ENCODE measurements at regions not wholly inside any gene's neighbourhood (a gene's known extent, or its start where the extent isn't known, plus 50 kb on each side); places are given as distances from the start of the nearest gene placed in this dataset.

- H3K9me3 ChIP-seq (ENCODE audit: insufficient read depth, low read length, severe bottlenecking): no peaks in the 10 kb centered on the region
These were observed 132.5 kb downstream of the WT1 start for GRCh38 chr11:32302826-32303225.

GRCh38 chr11:32304521-32304920 is 130.8 kb downstream of the WT1 start:
- H4K20me1 ChIP-seq (ENCODE audit: insufficient read depth, low read length): no peaks in the 10 kb centered on the region
- H3K4me2 ChIP-seq (ENCODE audit: insufficient read depth, low read length): no peak overlapping the region
- H3K27ac ChIP-seq (ENCODE audit: low read length): no peak overlapping the region
- no peak for TF ChIP-seq EZH2 (IDR thresholded peaks at IDR 0.05; ENCODE audit: borderline replicate concordance, low read depth, low read length, severe bottlenecking)
- no peak for TF ChIP-seq CTCF (IDR thresholded peaks at IDR 0.05; ENCODE audit: borderline replicate concordance, extremely low read depth, low read length, poor library complexity, severe bottlenecking)
- H2AFZ ChIP-seq (ENCODE audit: low read depth, low read length): no peak overlapping the region
- no peak overlapping the region for H3K9ac ChIP-seq (ENCODE audit: low read depth, low read length)
- no peaks in the 10 kb centered on the region for H3K9me3 ChIP-seq (ENCODE audit: insufficient read depth, low read length, severe bottlenecking)
- no peaks in the 10 kb centered on the region for H3K79me2 ChIP-seq (ENCODE audit: insufficient read depth, low read length)
- ATAC-seq (ENCODE audit: insufficient read depth, low read depth) (no peak), DNase-seq (no peak)
- no peak overlapping the region for H3K4me3 ChIP-seq (ENCODE audit: low read depth in 1 of 2, low read length in 2 of 2)
- no peaks in the 10 kb centered on the region for H3K36me3 ChIP-seq (ENCODE audit: insufficient read depth, low read length)
- no peaks in the 10 kb centered on the region for H3K4me1 ChIP-seq (ENCODE audit: insufficient read depth, low read length)
- H3K27me3 ChIP-seq (ENCODE audit: insufficient read depth, low read length, poor library complexity): no peaks in the 10 kb centered on the region

More at GRCh38 chr11:32302826-32303225, 132.5 kb downstream of the WT1 start:
- Histone ChIP-seq H3K4me1 (ENCODE audit: insufficient read depth, low read length) (no peaks in the 10 kb centered on the region), H4K20me1 (ENCODE audit: insufficient read depth, low read length) (no peaks in the 10 kb centered on the region), H3K4me3 (ENCODE audit: low read depth in 1 of 2, low read length in 2 of 2) (no peak overlapping the region), H3K4me2 (ENCODE audit: insufficient read depth, low read length) (no peak overlapping the region), H3K36me3 (ENCODE audit: insufficient read depth, low read length) (no peaks in the 10 kb centered on the region), H3K9ac (ENCODE audit: low read depth, low read length) (no peak overlapping the region), H3K27ac (ENCODE audit: low read length) (no peak overlapping the region), H3K79me2 (ENCODE audit: insufficient read depth, low read length) (no peaks in the 10 kb centered on the region), H2AFZ (ENCODE audit: low read depth, low read length) (no peak overlapping the region), H3K27me3 (ENCODE audit: insufficient read depth, low read length, poor library complexity) (no peaks in the 10 kb centered on the region)
- DNase-seq: no peak
- no peak for ATAC-seq (ENCODE audit: insufficient read depth, low read depth)
- no peak for TF ChIP-seq CTCF (IDR thresholded peaks at IDR 0.05; ENCODE audit: borderline replicate concordance, extremely low read depth, low read length, poor library complexity, severe bottlenecking)
- no peak for TF ChIP-seq EZH2 (IDR thresholded peaks at IDR 0.05; ENCODE audit: borderline replicate concordance, low read depth, low read length, severe bottlenecking)

- Histone ChIP-seq H3K9me3 (ENCODE audit: insufficient read depth, low read length, severe bottlenecking) (no peaks in the 10 kb centered on the region), H3K9ac (ENCODE audit: low read depth, low read length) (no peak overlapping the region), H3K4me1 (ENCODE audit: insufficient read depth, low read length) (no peaks in the 10 kb centered on the region), H3K4me3 (ENCODE audit: low read depth in 1 of 2, low read length in 2 of 2) (no peak overlapping the region), H3K27me3 (ENCODE audit: insufficient read depth, low read length, poor library complexity) (no peaks in the 10 kb centered on the region), H4K20me1 (ENCODE audit: insufficient read depth, low read length) (no peaks in the 10 kb centered on the region), H3K36me3 (ENCODE audit: insufficient read depth, low read length) (no peaks in the 10 kb centered on the region), H3K79me2 (ENCODE audit: insufficient read depth, low read length) (no peaks in the 10 kb centered on the region), H3K4me2 (ENCODE audit: insufficient read depth, low read length) (no peak overlapping the region), H2AFZ (ENCODE audit: low read depth, low read length) (no peak overlapping the region), H3K27ac (ENCODE audit: low read length) (no peak overlapping the region)
- TF ChIP-seq CTCF (IDR thresholded peaks at IDR 0.05; ENCODE audit: borderline replicate concordance, extremely low read depth, low read length, poor library complexity, severe bottlenecking) (no peak), EZH2 (IDR thresholded peaks at IDR 0.05; ENCODE audit: borderline replicate concordance, low read depth, low read length, severe bottlenecking) (no peak)
- DNase-seq (no peak), ATAC-seq (ENCODE audit: insufficient read depth, low read depth) (no peak)
These were observed 129.9 kb downstream of the WT1 start for GRCh38 chr11:32305460-32305859.

- H3K4me2 ChIP-seq (ENCODE audit: insufficient read depth, low read length): no peak overlapping the region
- no peaks in the 10 kb centered on the region for H4K20me1 ChIP-seq (ENCODE audit: insufficient read depth, low read length)
- no peak for DNase-seq
- H3K79me2 ChIP-seq (ENCODE audit: insufficient read depth, low read length): no peaks in the 10 kb centered on the region
- no peak overlapping the region for H3K9ac ChIP-seq (ENCODE audit: low read depth, low read length)
- H3K27ac ChIP-seq (ENCODE audit: low read length): no peak overlapping the region
- no peak overlapping the region for H3K4me3 ChIP-seq (ENCODE audit: low read depth in 1 of 2, low read length in 2 of 2)
- H3K36me3 ChIP-seq (ENCODE audit: insufficient read depth, low read length): no peaks in the 10 kb centered on the region
- TF ChIP-seq EZH2 (IDR thresholded peaks at IDR 0.05; ENCODE audit: borderline replicate concordance, low read depth, low read length, severe bottlenecking): no peak
- no peak for TF ChIP-seq CTCF (IDR thresholded peaks at IDR 0.05; ENCODE audit: borderline replicate concordance, extremely low read depth, low read length, poor library complexity, severe bottlenecking)
- no peaks in the 10 kb centered on the region for H3K9me3 ChIP-seq (ENCODE audit: insufficient read depth, low read length, severe bottlenecking)
- H3K27me3 ChIP-seq (ENCODE audit: insufficient read depth, low read length, poor library complexity): no peaks in the 10 kb centered on the region
- no peak for ATAC-seq (ENCODE audit: insufficient read depth, low read depth)
- no peak overlapping the region for H2AFZ ChIP-seq (ENCODE audit: low read depth, low read length)
- no peaks in the 10 kb centered on the region for H3K4me1 ChIP-seq (ENCODE audit: insufficient read depth, low read length)
These were observed 127.9 kb downstream of the WT1 start for GRCh38 chr11:32307471-32307870.

Data from DND-41 (cell line).